Common myeloid progenitor, CD34-positive (primary cell): ENCODE measurements at regions not wholly inside any gene's neighbourhood (a gene's known extent, or its start where the extent isn't known, plus 50 kb on each side); places are given as distances from the start of the nearest gene placed in this dataset.

ENCODE experiments used
- CTCF ChIA-PET: fragments of 350-600 bp; sonication (Branson Sonifier 250); formaldehyde crosslinking; loops from one replicate; lab custom pipeline; 2021; ENCODE audit warnings: antibody characterized with exemption; lab: Charles Lee
- POLR2A ChIA-PET: fragments of 350-600 bp; sonication (Branson Sonifier 250); formaldehyde crosslinking; loops from one replicate; lab custom pipeline; 2021; ENCODE audit warnings: antibody characterized with exemption; lab: Charles Lee
- DNase-seq, 3 donors: peaks; one replicate each; pipeline versions ENCODE4 v3.0.0 to v3.0.0-alpha.2; 2013
- H3K27ac ChIP-seq, 2 experiments: 1 replicate in 1 of 2; 2 replicates in 1 of 2; pipeline ENCODE4 v1.7.0; 2013; ENCODE audit warnings: inconsistent platforms in 2 of 2, low read length in 2 of 2, mild to moderate bottlenecking in 2 of 2, low read depth in 1 of 2, moderate library complexity in 1 of 2; ENCODE audit not compliant: severe bottlenecking in 2 of 2, insufficient read depth in 1 of 2, poor library complexity in 1 of 2
- H3K27me3 ChIP-seq, 5 experiments: replicated peaks in 2 of 5; 1 replicate in 3 of 5; 2 replicates in 2 of 5; pipeline versions ENCODE4 v1.6.1 to v1.7.0; 2013; ENCODE audit warnings: low read length in 4 of 5, mild to moderate bottlenecking in 2 of 5, moderate library complexity in 2 of 5, inconsistent platforms in 1 of 5; ENCODE audit not compliant: insufficient read depth in 5 of 5, control insufficient read depth in 4 of 5
- H3K36me3 ChIP-seq, 4 experiments: 1 replicate in 2 of 4; 2 replicates in 2 of 4; pipeline versions ENCODE4 v1.6.1 to v1.7.0; 2013; ENCODE audit warnings: low read length in 3 of 4, control low read depth in 1 of 4, mild to moderate bottlenecking in 1 of 4; ENCODE audit not compliant: control insufficient read depth in 4 of 4, insufficient read depth in 4 of 4
- H3K4me1 ChIP-seq, 4 experiments: 1 replicate in 3 of 4; 2 replicates in 1 of 4; pipeline versions ENCODE4 v1.6.1 to v1.7.1; 2013; ENCODE audit warnings: low read length in 3 of 4, mild to moderate bottlenecking in 3 of 4, control low read depth in 1 of 4, inconsistent platforms in 1 of 4, moderate library complexity in 1 of 4; ENCODE audit not compliant: control insufficient read depth in 4 of 4, insufficient read depth in 4 of 4; ENCODE audit errors: control extremely low read depth in 1 of 4
- H3K4me3 ChIP-seq, 7 experiments: 1 replicate in 4 of 7; 2 replicates in 3 of 7; pipeline versions ENCODE4 v1.5.1 to v1.7.0; 2013; ENCODE audit warnings: mild to moderate bottlenecking in 7 of 7, low read length in 6 of 7, moderate library complexity in 6 of 7, inconsistent platforms in 2 of 7, low read depth in 2 of 7, control low read depth in 1 of 7; ENCODE audit not compliant: insufficient read depth in 4 of 7, control insufficient read depth in 1 of 7; ENCODE audit errors: extremely low read depth in 1 of 7
- H3K9me3 ChIP-seq, 5 experiments: 1 replicate in 4 of 5; 2 replicates in 1 of 5; pipeline versions ENCODE4 v1.6.1 to v1.7.1; 2013; ENCODE audit warnings: low read length in 4 of 5, mild to moderate bottlenecking in 2 of 5, inconsistent platforms in 1 of 5, low read depth in 1 of 5, moderate library complexity in 1 of 5; ENCODE audit not compliant: control insufficient read depth in 4 of 5, insufficient read depth in 2 of 5; ENCODE audit errors: control extremely low read depth in 1 of 5
- WGBS: methylation state at CpG from one replicate; pipeline ENCODE4 v1.1.5; 2013; ENCODE audit not compliant: insufficient coverage; 5-methylcytosine and 5-hydroxymethylcytosine counted together

DNA sequence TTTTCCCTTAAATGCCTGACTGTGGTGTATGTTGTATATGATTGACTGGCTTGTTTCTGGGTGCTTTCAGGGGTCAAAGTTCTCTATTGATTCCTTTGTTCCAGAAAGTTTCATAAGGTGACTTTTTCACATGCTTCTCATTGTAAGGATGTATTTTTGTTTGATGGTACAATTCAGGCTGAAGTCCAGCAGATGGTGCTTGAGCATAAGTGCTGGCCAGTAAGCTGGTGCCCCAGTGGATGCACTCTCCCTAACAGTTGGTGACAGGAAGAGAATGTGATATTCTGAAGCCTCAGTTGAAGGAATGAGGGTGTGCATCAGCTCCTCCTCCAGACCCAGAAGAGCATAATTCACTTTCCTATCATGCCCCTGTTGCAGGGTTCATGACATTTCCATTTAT is 1941.6 kb upstream of the PRR20A start:
- H3K9me3 ChIP-seq = peaks cover 0 to 2% (median 0%) of the 10 kb centered on the region in 5 experiments
- POLR2A ChIA-PET = no interaction called here
- CTCF ChIA-PET = interaction anchor here (1.2 kb wide), 1 partner anchor 70 kb away, joined by 3 read pairs; no protein-coding TSS in a partner anchor

DNA sequence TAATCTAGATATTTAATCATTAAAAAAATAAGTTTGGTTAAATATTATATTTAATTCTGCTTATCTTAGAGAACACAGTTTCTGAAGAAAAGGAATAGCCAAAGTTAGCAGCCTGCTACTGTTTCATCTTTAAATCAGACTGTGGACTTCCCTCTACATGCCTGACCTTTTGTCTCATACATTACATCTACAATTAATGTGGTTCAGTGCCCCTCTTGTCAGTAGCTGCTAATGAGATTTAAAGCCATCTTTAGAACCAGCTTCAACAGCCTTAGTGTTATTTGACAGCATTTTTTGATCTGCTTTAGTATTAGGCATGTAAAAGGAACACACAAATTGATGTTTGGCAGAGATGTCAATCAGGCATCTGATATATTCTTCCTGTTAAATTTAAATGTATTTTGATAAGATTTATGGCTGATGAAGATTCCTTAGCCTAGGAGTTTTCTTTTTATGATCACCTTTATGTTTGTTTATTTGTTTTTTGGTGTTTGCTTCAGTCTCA is 1925.8 kb upstream of the PRR20A start:
- Histone ChIP-seq H3K4me3 (no peak overlapping the region), H3K9me3 (no peaks in the 10 kb centered on the region), H3K27me3 (no peaks in the 10 kb centered on the region), H3K27ac (no peak overlapping the region), H3K36me3 (no peaks in the 10 kb centered on the region), H3K4me1 (no peaks in the 10 kb centered on the region)
- POLR2A ChIA-PET = no interaction called here
- DNase-seq = no peak
- CTCF ChIA-PET = no interaction called here

More for the DNA sequence above, 1941.6 kb upstream of the PRR20A start:
- no peaks in the 10 kb centered on the region for H3K27me3 ChIP-seq
- no peak overlapping the region for H3K27ac ChIP-seq
- no peak overlapping the region for H3K4me3 ChIP-seq
- no peaks in the 10 kb centered on the region for H3K36me3 ChIP-seq
- DNase-seq = no peak
- no peaks in the 10 kb centered on the region for H3K4me1 ChIP-seq

DNA sequence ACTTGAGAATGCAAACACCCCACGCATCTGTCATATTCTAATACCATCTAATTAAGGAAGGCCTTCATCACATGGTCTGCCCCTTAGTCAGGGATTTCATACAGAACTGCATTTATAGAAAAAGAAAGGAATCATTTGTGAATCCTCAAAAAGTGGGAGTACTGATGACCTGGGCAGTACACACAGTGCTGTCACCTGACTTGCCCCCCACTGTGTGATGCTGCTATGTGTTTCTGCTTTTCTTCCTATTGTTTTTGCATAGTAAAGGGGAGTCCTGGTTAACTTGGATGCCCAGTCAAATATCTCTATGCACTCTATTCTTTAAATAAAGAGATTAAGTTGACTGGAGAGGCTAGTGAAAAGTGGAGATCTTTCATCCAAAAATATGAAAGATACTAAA is 1921.2 kb upstream of the PRR20A start:
- no CpG with 5 or more reads among the region's 1 CpG for WGBS
- Histone ChIP-seq H3K9me3 (no peaks in the 10 kb centered on the region), H3K27ac (no peak overlapping the region), H3K36me3 (no peaks in the 10 kb centered on the region), H3K4me3 (no peak overlapping the region), H3K27me3 (no peaks in the 10 kb centered on the region), H3K4me1 (no peaks in the 10 kb centered on the region)
- ChIA-PET POLR2A (no interaction called here), CTCF (no interaction called here)
- no peak for DNase-seq

DNA sequence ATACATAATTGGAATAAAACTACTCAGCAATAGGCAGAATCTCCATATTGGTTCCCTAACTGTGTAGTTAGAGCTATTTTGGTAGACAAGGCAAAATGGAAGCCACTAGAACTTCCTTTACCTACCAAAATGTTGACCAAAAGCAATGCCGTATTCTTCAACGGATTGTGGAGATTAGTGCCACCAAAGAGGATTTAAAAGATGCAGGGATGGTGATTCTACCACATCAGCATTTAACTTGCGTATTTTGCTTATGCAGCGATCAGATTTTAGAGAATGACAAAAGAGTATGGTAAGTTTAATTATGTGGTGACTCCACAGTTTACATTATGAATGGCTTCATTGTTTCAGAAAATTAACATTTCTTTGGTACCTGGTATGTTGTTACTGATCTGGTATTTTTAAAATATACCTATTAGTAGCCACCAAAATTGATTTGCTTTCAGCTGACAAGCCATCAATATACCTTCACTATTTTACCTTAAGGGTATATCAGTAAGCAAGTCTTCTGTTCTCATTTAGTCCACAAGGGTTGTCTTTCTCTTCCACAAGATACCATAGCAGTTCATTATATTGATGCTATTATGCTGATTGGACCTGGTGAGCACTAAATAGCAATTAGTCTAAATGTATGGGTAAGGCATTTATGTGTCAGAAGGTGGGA is 1910.7 kb upstream of the PRR20A start:
- H3K4me1 ChIP-seq = no peaks in the 10 kb centered on the region
- H3K27me3 ChIP-seq = no peaks in the 10 kb centered on the region
- CTCF ChIA-PET = no interaction called here
- 56% methylated on average over 4 of the region's 4 CpGs for WGBS
- H3K4me3 ChIP-seq = no peak overlapping the region
- POLR2A ChIA-PET = no interaction called here
- DNase-seq = no peak
- H3K27ac ChIP-seq = no peak overlapping the region
- H3K9me3 ChIP-seq = no peaks in the 10 kb centered on the region
- no peaks in the 10 kb centered on the region for H3K36me3 ChIP-seq

DNA sequence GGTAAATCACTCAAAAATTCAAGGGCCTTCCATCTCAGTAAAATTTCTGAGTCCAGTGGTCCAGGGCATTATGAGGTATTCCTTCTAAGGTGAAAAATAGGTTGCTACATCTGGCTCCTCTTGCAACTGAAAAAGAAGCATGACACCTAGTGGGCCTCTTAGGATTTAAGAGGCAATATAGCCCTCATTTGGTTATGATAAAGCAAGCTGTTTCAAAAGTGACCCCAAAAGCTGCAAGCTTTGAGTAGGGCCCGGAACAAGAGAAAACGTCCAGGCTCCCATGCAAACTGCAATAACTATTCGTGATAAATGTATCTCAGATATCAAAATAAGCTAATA is 1910.2 kb upstream of the PRR20A start:
- ChIA-PET CTCF (no interaction called here), POLR2A (no interaction called here)
- no peak overlapping the region for H3K4me3 ChIP-seq
- WGBS = no CpG with 5 or more reads among the region's 3 CpGs
- no peaks in the 10 kb centered on the region for H3K27me3 ChIP-seq
- H3K9me3 ChIP-seq = no peaks in the 10 kb centered on the region
- H3K4me1 ChIP-seq = no peaks in the 10 kb centered on the region
- no peak overlapping the region for H3K27ac ChIP-seq
- no peak for DNase-seq
- no peaks in the 10 kb centered on the region for H3K36me3 ChIP-seq

DNA sequence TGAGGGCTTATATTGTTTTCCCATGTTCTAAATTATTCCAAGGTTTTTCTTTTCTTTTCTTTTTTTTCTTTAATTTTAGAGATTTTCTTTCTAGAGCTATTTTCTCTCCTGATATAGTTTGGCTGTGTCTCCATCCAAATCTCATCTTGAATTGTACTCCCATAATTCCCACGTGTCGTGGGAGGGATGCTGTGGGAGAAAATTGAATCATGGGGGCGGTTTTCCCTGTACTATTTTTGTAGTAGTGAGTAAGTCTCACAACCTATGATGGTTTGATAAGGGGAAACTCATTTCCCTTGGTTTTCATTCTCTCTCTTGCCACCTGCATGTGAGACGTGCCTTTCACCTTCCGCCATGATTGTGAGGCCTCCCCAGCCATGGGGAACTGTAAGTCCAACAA is 1906.4 kb upstream of the PRR20A start:
- Histone ChIP-seq H3K36me3 (no peaks in the 10 kb centered on the region), H3K4me3 (no peak overlapping the region), H3K27me3 (no peaks in the 10 kb centered on the region), H3K9me3 (no peaks in the 10 kb centered on the region), H3K27ac (no peak overlapping the region), H3K4me1 (no peaks in the 10 kb centered on the region)
- no peak for DNase-seq
- 87% methylated on average over 3 of the region's 5 CpGs for WGBS
- ChIA-PET CTCF (no interaction called here), POLR2A (no interaction called here)

DNA sequence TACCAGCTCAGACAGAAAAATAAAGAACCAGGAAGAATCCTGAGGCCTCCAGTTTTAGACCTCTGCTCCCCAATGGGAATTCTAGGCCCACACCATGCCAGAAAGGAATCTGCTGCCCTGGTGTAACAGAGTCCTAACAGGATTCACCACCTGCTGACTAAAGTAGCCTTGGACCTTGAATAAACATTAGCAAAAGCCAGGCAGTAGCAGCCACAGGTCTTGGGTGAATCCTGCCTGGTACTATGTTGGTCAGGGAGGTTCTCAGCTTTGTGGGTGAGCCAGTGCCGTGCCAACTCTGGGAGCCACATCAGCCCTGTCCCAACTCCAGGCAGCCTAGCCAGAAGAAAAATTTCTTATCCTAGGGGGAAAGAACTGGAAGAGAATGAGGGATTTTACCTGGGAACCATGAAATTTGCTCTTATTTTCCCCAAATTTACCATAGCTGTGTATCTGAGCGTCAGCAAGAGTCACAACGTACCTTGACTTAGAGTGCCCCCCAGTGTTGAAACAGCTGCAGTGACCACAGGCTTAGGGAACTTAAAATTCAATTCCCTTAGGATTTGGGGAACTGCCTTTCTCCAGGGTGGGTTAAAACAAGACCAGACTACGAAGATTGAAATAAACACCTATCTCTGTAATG is 1895.6 kb upstream of the PRR20A start:
- WGBS = 67% methylated on average over 3 of the region's 4 CpGs
- Histone ChIP-seq H3K27ac (no peak overlapping the region), H3K9me3 (no peaks in the 10 kb centered on the region), H3K4me1 (no peaks in the 10 kb centered on the region), H3K27me3 (no peaks in the 10 kb centered on the region), H3K4me3 (no peak overlapping the region), H3K36me3 (no peaks in the 10 kb centered on the region)
- CTCF ChIA-PET = no interaction called here
- POLR2A ChIA-PET = no interaction called here
- DNase-seq = no peak
